Adrenal gland (tissue), 5 donors: ENCODE measurements at regions not wholly inside any gene's neighbourhood (a gene's known extent, or its start where the extent isn't known, plus 50 kb on each side); places are given as distances from the start of the nearest gene placed in this dataset.

Source experiments
- CTCF ChIP-seq, 6 experiments: fragments of 450-650 bp in 4 of 6; fragments of 200-600 bp in 2 of 6; sonication (generic) in 1 of 6; IDR thresholded peaks; 1 replicate in 5 of 6; 2 replicates in 1 of 6; pipeline versions ENCODE4 v1.5.1 to v1.8.0; 2016 to 2021; ENCODE audit warnings: antibody characterized with exemption in 6 of 6, mild to moderate bottlenecking in 2 of 6, moderate library complexity in 1 of 6
- POLR2A ChIP-seq, 2 donors: fragments of 450-650 bp; IDR thresholded peaks; one replicate each; pipeline ENCODE4 v1.6.1; 2017; ENCODE audit warnings: antibody characterized with exemption in 2 of 2, mild to moderate bottlenecking in 2 of 2, moderate library complexity in 1 of 2
- donor health status: DM: no; HTN: no; CAD: no.

GRCh38 chr2:71923143-71923525 lies 224.5 kb downstream of the CYP26B1 start:
- no peak for TF ChIP-seq POLR2A (IDR thresholded peaks at IDR 0.05)
- TF ChIP-seq CTCF (IDR thresholded peaks at IDR 0.05), result no peak
